ENCODE measurements at regions not wholly inside any gene's neighbourhood (a gene's known extent, or its start where the extent isn't known, plus 50 kb on each side); places are given as distances from the start of the nearest gene placed in this dataset.

GRCh38 chr10:118537623-118538022, 57.8 kb downstream of the PRLHR start:
- DNase-seq, result no peak

GRCh38 chr10:118534136-118534535, 61.3 kb downstream of the PRLHR start:
- no peak for DNase-seq

DNA sequence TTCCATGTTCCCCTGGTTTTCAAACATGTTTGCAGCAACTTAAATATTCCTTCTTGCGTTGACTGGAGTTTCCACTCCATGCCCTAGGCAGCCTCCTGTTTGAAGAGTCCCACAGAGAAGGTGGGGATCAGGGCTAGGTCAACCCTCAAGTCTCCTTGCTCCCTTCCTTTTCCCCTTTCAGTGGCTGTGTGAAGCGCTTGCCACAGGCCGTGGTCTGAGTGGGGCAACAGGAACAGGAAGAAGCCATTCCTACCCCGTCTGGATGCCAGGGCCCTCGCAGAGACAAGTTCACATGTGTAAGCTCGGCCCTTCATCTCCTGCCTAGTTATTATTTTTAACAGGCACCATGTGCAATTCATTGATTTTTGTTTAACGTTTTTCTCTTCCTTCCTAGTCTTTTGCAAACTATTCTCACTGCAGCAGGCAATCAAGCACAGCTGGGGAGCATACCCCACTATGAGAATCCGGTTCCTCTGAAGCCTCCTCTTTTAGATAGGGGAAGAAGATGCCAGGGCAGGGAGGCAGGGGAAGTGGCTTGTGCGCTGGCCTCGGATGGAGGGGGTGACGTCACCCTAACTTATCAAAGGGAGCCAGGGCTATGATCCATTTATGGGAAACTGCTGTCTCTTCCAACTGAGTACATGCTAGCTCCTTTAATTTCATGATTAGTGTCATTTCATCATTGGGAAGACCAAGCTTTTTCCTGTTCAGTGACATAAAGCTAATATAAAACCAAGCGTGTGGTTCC, 64.2 kb downstream of the PRLHR start:
- no peak for DNase-seq

GRCh38 chr10:118528426-118528825, 67.0 kb downstream of the PRLHR start:
- no peak for DNase-seq

- no peak for DNase-seq
These were observed 71.7 kb downstream of the PRLHR start for GRCh38 chr10:118523775-118524174.

DNA sequence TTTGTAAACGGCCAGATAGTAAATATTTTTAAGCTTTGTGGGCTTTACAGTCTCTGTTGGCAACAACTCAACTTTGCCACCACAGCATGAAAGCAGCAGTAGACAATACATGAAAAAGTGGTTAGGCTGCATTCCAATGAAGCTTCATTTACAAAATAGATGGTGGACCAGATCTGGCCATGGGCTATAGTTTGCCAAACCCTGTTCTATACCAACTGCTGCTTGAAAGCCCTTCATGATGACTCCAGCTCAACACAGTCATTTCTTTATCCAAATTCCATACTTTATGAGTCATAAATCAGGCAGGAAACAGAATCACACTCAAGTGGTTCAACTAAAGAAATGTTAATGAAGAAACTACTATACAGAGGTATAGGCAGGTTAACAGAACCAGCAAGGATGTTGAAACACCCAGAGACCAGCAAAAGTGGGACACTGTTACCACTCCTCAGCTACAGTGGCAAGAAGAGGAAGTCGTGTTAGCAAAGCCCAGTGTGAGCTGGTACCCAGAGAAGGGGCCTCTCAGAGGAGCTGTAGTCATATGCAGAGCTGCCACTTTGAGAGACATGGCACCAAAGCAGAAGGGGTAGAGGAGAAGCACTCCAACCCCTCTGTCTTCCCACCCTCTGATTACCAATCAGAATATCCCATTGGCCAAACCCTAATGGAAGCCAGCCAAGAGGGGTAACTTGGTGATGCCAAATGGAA, 72.5 kb downstream of the PRLHR start:
- no peak for DNase-seq

- no peak for DNase-seq
These were observed 73.9 kb downstream of the PRLHR start for GRCh38 chr10:118521415-118522117.

- DNase-seq, result no peak
These were observed 75.2 kb downstream of the PRLHR start for GRCh38 chr10:118520116-118520742.

DNA sequence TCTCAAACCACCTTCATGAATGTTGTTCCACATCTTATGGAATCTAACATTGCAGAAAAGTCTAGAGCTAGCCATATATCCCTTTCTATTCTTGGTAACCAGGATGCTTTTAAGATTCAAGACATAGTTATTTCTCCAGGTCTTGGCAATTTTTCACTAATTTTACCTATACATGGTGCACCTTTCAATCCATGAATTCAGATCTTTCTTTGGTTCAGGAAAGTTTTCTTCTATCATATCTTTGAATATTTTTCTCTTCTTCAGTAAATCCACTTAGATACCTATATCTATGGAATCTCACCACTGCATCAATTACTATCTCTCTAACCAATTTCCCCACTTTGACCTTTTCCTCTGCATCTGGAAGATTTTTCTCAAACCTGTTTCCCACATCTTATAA, 77.4 kb downstream of the PRLHR start:
- DNase-seq, result no peak

DNA sequence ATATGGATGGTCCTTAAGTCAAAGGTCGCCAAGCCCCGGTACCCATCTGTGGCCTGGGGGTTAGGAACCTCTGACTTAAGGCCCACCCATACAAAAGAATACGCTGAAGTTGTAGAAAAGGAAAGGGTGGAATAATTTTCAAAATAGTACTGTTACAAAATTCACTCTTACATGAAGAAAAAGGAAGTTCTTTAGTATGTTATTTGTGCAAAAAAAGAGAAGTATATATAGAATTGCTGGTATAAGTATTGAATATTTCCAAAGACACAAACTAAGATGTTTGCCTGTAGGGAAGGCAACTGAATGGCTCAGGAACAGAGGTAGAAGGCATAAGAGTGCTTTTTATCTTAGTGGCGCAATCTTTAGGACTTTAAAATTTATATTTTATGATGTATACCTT, 78.7 kb downstream of the PRLHR start:
- DNase-seq, result no peak

DNA sequence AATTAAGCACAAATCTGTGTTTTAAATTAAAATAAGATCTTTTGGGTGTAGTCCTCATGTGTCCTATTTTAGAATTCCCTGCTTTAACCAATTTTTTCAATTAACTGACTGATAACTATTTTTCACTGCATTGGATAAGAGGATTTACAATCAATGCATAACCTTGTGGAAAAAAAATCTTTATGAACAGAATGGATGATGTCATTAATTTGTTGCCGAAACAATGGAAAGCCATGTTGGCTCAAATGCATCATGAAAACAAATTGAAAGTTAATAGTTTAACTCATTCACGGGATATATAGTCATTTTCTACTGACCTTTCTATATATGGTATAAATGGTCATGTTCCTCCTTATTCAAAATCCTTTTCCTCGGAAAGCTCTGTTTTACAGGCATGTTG, 82.3 kb downstream of the PRLHR start:
- no peak for DNase-seq

DNA sequence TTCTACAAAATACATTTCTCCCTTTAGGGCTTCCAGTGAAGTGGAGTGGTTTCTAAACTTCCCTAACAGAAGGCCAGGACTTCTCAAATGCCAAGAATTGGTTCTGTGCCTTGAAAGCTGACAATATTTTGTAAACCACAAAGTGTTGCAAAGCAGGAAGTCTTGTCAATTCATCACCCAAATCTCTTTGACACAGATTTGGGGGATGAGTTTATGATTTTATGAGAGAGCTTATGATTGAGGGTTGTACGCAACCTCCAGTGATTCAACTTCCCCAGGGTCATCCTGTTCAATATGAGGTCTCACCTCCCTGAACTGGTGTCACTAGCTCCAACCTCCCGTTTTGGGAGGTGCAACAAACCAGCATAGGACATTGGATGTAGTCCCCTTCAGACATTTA, 83.7 kb downstream of the PRLHR start:
- no peak for DNase-seq

GRCh38 chr10:118508863-118509262, 86.6 kb downstream of the PRLHR start:
- no peak for DNase-seq

DNA sequence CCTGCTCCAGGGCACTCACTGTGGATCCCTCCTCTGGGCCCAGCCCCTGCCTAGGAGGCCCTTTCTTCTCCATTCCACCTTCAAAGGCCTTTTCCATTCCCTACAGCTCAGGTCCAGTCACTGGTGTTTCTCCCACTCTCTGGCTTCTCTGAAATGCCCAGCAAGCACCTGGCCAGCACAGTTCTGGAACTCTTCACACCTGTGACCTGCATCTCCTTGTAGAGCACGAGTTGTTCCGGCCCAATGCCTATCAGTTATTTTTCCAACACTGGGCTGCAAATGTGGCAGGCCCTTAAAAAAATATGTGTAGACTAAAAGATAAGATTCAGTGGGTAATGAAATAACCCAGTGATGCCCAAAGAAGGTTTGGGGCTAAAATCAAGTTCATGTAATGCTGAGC, 87.1 kb downstream of the PRLHR start:
- DNase-seq, result no peak

- no peak for DNase-seq
These were observed 88.5 kb downstream of the PRLHR start for GRCh38 chr10:118506671-118507590.

- no peak for DNase-seq
These were observed 90.1 kb downstream of the PRLHR start for GRCh38 chr10:118505363-118505762.

DNA sequence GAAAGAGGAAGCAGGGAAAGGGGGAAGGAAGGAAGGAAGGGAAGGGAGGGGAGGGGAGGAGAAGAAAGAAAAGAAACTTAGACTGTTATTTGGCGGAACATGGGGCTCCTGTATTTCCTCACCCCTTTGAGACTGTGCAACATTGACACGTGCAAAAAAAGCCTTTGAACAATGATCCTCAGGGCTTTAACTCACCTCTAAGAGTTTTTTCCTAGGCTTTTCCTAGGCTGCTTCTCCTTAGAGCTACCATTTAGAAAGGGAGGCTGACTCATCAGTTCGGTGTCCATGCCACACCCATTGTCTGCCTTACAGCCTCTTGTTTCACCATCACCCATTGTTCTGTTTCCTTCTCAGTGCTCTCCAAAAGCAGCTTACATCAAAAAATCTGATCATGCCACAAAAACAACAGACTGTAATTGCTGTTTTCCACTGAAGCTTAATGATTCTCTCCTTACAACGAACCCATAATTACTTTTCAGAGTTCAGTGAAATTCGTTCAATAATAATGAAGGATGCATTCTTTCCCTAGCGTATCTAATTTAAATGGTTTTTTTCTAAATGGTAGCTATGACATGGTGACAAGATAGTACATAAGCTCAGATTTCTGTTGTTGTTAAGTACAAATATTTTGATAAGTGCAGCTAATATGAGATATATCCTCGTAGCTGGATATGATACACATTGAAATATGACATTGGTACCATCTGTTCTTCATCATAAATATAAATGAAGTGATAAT, 90.8 kb downstream of the PRLHR start:
- no peak for DNase-seq

DNA sequence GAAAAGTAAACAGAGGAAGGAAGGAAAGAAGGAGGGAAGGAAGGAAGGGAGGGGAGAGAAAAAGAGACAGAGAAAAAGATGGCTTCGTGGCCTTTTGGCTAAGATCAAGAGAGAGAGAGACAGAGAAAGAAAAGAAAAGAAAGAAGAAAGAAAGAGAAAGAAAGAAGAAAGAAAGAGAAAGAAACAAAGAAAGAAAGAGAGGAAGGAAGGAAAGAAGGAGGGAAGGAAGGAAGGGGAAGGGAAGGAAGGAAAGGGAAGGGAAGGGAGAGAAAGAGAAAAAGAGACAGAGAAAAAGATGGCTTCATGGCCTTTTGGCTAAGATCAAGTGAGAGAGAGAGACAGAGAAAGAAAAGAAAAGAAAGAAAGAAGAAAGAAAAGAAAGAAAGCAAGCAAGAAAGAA, 91.4 kb downstream of the PRLHR start:
- DNase-seq, result no peak

DNA sequence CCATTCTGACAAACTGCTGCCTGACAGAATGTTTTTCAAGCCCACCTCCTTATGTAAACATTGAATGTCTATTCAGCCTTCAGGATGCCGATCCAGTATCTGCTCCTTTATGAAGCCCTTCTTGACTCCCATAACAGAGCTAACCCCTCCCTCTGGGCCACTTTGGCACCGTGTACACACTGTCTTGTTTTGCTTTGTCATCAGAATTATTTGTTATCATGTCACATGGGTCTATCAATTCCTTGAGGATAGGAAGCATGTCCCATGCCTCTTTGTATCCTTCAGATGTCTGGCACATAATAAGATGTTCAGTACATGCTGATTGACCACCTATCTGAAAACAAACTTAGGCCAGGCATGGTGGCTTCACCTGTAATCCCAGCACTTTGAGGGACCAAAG, 92.3 kb downstream of the PRLHR start:
- no peak for DNase-seq

GRCh38 chr10:118501637-118502440, 93.6 kb downstream of the PRLHR start:
- DNase-seq, result no peak

DNA sequence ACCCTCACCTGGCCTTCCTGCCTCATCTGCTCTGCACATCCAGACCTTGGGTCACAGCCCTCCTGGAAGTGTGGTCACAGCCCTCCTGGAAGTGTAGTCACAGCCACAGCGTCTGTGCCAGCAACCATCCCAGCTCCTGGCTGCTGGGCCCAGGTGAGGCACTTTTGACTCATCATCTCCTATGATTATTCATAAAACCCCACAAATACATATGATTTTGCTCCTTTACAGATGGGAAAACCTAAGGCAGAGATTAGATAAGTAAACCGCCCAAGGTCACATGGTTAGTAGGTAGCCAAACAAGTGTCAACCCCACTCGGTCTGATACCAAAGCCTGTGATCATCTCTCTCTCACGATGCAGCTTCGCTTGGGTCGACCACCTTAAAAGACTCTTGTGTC, 94.3 kb downstream of the PRLHR start:
- no peak for DNase-seq

All from activated gamma-delta T cell treated with Interleukin-2 at 50 U/mL for 16 hours (primary cell).